Stimulated activated CD4-positive, alpha-beta T cell treated with anti-CD3 and anti-CD28 coated beads, TNF-alpha, amount 100 ng/mL, for 4 hours (primary cell): ENCODE measurements at regions not wholly inside any gene's neighbourhood (a gene's known extent, or its start where the extent isn't known, plus 50 kb on each side); places are given as distances from the start of the nearest gene placed in this dataset.
"Not testable (repeated sequence)": the region's sequence is repeated elsewhere in the genome, so short reads cannot be mapped to it uniquely, and the experiment has no call there.

Source experiments
- DNase-seq, 3 experiments: peaks; one replicate each; pipeline ENCODE4 v3.0.0-alpha.2; 2020; ENCODE audit warnings: low read depth in 3 of 3

GRCh38 chr21:35503671-35504070 lies 454.6 kb upstream of the RUNX1 start:
- DNase-seq: no peak

DNA sequence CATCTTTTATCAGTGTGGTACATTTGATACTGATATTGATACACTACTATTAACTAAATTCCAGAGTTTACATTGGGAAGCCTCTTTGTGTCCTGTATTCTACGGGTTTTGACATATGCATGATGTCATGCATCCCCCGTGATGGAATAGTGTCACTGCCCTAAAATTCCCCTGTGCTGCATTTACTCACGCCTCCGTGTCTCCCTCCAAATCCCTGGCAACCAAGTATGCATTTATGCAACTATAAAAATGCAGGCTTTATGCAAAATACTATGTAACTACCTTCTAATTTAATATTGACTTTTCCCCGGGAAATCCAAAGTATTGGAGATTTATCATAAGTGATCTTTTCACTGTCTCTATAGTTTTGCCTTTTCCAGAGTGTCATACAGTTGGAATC lies 453.7 kb upstream of the RUNX1 start:
- no peak for DNase-seq

DNA sequence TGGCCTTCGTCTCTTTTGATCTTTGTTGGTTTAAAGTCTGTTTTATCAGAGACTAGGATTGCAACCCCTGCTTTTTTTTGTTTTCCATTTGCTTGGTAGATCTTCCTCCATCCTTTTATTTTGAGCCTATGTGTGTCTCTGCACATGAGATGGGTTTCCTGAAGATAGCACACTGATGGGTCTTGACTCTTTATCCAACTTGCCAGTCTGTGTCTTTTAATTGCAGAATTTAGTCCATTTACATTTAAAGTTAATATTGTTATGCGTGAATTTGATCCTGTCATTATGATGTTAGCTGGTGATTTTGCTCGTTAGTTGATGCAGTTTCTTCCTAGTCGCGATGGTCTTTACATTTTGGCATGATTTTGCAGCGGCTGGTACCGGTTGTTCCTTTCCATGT lies 448.4 kb upstream of the RUNX1 start:
- not testable (repeated sequence) for DNase-seq

- DNase-seq: no peak
Measured at GRCh38 chr21:35491920-35492678, 443.0 kb upstream of the RUNX1 start.

GRCh38 chr21:35491114-35491513 lies 442.0 kb upstream of the RUNX1 start:
- DNase-seq: no peak

GRCh38 chr21:35489389-35489980 lies 440.4 kb upstream of the RUNX1 start:
- DNase-seq: no peak

DNA sequence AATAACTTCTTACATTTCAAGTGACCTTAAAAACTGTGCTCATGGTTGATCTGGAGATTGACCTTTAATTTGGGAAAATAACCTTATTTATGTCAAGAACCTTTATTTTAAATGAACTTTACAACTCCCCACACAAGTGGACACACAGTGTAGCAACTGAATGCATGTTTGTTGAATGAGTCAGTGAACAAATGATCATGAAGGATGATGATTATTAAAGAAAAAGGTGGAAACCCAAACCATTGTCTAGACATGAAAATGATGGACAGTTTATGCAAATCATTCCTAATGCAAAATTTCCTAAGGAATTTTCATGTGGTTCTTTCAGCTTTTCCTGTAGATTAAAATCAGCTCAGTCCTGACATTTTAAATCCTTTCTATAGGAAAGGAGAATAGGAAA lies 439.8 kb upstream of the RUNX1 start:
- no peak for DNase-seq

GRCh38 chr21:35485364-35485763 lies 436.3 kb upstream of the RUNX1 start:
- DNase-seq: no peak

- no peak for DNase-seq
Measured at GRCh38 chr21:35484851-35485250, 435.7 kb upstream of the RUNX1 start.

DNA sequence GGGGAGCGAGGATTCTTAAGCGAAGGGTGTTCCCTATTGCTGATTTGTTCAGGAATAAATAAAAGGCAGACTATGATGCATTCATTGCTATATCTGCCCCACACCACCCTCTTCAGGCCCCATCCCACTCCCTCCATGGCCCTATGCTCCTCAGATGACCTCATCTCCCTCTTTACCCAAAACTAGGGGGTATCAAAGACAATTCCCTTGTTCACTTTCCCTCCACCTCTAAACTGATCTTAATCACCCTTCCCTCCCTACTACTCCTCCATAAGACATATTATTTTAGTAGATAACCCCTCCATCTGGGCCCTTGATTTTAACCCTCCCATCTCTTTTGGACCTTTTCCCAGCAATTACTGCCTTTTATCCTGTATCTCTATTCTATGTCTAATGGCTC lies 434.9 kb upstream of the RUNX1 start:
- DNase-seq: no peak

- DNase-seq: no peak
Measured at GRCh38 chr21:35482933-35483662, 434.0 kb upstream of the RUNX1 start.

- no peak for DNase-seq
Measured at GRCh38 chr21:35482096-35482495, 433.0 kb upstream of the RUNX1 start.

DNA sequence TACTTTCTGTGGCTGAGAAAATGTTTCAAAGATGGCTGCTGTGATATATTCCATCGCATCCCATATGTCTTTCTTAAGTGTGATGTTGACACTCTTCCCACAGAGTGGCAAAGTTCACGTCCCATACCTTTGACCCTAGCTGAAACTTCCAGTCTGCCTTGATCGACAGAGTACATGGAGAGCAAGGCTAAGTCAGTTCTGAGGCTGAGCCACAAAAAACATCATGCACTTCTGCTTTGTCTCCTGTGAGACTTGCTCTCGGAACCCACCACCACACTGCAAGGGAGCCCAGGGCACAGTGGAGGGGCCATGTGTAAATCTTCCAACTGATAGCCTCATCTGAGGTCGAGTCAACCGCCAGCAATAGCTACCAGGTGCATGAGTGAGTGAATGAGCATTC lies 431.9 kb upstream of the RUNX1 start:
- no peak for DNase-seq

DNA sequence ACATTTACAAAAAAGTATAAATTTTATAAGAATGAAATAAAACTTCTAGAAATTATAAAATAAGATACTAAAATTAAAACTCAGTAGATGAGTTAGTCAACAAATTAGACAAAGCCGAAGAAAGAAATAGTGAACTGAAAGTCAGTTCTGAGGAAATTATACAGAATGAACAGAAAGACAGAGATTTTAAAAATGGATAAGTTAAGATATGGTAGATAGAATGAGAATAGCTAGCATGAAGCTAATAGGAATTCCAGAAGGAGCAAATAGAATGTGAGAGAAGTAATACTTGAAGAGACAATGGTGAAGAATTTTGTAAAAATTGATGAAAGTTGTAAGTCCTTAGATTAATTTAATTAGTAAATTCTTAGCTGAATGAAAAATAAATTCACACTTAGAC lies 430.4 kb upstream of the RUNX1 start:
- no peak for DNase-seq

GRCh38 chr21:35479065-35479448 lies 430.0 kb upstream of the RUNX1 start:
- no peak for DNase-seq

DNA sequence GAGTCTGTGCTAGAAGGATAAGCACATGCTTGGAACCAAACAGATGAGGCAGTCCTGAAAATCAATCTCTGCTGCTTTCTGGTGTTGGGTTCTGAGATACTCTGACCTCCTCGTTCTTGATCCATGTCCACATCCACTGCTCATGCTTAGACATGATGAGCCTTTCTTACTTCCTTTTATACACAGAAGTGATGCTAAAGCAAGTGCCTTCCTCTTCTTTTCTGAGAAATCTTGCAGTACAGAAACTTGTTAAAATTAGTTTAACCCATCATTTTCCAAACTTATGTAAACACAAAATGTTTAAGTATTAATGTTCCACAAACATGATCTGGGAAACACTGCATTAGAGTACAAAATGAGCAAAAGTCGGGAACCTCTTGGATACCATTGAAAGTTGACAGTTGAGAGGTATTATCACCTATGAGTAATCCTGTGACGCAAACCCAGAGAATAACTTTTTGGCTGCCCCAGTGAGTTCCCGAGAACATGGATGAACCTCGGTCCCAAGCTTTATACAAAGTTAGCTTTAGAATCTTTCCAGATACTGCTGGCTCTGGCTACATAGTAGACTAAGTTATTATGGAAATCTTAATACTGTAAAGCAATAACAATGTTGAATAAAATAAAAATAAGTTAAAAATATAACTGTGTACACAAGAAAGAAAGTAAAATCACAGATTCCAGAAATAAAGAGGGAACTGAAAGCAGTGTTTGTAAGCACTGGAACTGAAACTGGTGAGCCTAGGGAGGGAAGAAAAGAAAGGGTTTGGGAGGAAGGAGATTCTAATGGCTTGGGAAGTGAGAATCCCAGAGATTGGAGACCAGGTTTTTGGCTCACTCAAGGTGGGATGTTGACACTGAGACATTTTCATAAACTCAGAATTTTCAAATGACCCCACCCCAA lies 429.3 kb upstream of the RUNX1 start:
- no peak for DNase-seq

GRCh38 chr21:35477622-35478021 lies 428.5 kb upstream of the RUNX1 start:
- no peak for DNase-seq

DNA sequence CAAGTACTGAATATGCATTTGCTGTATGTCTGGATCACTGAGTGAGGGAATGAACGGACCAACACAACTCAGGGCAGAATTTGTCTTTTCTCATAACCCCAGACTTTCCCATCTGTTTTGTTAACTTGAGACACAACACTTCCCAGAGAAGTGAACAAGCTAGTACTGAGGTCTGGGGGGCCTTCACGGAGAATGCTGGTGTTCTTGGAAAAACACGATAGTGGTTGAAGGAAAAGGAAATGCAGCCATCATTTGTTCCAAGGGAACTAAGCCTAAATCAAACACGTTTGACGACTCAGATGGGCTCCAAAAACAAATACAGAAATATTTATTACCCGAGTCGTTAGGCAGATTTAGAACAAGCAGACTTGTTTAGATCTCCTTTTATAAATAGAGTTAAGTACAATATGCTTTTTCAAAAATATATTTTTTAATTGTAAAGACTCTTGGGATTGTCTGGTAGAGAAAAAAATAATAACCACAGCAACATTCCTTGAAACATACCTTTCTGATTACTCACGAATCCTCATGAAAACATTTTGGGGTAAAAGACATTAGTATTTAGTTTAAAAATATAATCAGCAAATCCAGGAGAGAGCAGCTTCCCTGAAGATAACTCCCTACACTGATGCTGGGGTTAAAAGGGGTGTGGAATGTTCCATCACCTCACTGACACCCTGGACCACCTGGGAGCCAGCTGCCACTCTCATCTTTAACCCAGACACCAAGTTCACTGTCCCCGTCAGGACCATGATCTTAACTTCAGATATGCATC lies 427.7 kb upstream of the RUNX1 start:
- DNase-seq: no peak

DNA sequence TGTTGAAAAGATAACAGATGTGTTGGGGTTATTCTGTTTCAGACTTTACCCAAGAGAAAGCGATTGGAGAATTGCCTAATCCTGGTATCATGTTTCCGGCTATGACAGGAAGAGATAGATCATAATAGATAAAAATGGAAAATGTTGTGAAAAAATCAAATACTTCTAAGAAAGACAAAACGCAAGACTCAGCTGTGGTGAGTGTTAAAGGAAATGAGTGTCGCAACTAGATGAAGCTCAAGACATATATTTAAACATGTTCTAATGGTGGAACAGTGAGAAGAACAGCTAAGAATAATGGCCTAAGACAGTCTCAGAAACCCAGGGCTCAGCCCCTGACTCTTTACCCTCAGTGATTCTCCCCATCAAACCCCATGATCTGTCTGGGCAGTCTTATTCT lies 426.7 kb upstream of the RUNX1 start:
- no peak for DNase-seq

DNA sequence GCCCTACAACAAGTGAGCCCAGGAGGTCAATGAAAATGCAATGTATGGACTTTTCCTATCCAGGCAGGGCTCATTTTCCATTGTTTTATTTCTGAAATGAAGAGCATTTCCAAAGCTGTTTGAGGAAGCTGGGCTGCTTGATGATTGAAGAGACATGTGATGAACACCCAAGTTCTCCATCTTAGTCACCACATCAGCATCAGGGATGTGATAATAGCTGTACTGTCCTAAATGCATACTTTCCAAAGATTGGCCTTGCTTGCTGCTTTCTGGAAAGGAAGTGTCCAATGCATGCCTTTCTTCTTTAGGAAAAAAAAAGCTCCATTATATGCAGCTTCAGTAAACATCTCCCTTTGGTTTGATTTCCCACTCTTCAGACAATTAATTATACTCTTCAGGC lies 425.9 kb upstream of the RUNX1 start:
- DNase-seq: no peak

- DNase-seq: no peak
Measured at GRCh38 chr21:35473496-35473895, 424.4 kb upstream of the RUNX1 start.
